ENCODE measurements at regions not wholly inside any gene's neighbourhood (a gene's known extent, or its start where the extent isn't known, plus 50 kb on each side); places are given as distances from the start of the nearest gene placed in this dataset.

GRCh38 chr17:70987867-70988340 lies 818.6 kb downstream of the KCNJ2 start:
- no peak for TF ChIP-seq CTCF (IDR thresholded peaks at IDR 0.05)
- TF ChIP-seq POLR2A (IDR thresholded peaks at IDR 0.05) = no peak

All from uterus (tissue), 2 donors.